ENCODE measurements at regions not wholly inside any gene's neighbourhood (a gene's known extent, or its start where the extent isn't known, plus 50 kb on each side); places are given as distances from the start of the nearest gene placed in this dataset.
A peak's percentile ranks its signal among the peaks of the same experiment; 100 is the strongest.

DNA sequence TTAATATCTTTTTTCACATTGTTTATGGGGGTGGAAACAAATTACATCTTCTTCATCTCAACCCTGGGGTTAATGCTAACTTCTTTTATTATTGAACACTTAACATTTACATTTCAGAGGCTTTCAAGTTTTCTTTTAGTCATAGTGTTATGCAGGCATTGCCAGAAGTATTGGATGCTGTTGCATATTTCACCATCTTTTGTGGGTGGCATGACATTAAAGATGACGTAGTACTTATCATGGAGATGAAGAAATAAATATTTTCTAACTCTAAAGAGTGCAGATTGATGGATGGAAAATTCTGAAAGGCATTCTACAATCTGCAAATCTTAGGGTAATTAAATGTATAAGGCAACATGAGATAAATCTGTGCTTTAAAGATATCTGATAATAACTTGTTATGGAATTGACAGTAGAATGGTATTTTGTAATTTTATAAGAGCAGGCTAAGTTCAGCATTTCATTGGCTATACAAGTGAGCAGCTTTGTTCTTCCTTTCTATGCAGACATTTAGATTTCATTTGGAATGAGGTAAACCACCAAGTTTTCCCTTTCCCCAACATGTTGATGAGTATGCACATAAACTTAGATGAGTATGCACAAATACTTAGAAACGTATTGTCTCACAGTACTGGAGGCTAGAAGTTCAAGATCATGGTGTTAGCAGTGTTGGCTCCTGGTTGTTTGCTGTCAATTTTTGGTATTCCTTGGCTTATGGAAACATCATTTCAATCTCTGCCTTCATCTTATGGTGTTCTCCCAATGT, 924.4 kb downstream of the METTL15 start:
- no peak for DNase-seq

DNA sequence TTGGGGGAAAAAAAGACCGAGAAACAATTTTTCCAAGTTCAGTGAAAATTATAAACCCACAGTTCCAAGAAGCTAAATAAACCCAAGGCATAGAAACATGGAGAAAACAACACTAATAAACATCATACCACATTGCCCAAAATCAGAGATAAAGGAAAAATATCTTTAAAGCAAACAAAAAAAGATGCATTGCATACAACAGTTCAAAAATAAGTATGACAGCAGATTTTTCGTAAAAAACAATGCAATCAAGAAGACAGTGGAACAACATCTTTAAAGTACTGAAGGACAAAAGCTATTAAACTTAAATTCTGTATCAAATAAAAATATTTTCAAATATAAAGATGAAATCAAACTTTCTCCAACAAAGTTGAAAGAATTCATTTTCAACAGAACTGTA, 921.3 kb downstream of the METTL15 start:
- DNase-seq, result no peak

- no peak for DNase-seq
Measured at GRCh38 chr11:29027436-29027835, 919.2 kb downstream of the METTL15 start.

GRCh38 chr11:29026286-29026685, 918.1 kb downstream of the METTL15 start:
- no peak for DNase-seq

DNA sequence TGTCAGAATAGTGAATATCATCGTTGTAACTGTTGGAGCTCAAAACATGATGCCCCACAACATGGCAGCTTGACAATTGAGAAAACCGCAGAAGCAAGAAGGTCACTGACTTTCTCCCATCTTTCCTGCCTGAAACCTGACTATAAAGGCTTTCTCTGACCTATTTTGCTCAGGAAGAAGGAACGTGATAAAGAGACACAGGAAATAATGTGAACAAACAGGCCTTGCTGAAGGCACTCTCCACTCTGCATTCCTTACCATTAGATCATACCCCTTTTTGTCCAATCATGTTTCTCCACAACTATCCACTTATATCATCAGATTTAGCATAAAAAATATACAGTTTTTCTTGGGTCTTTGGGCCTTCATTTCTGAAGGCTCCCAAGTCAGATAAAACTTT, 916.8 kb downstream of the METTL15 start:
- DNase-seq, result no peak

- no peak for DNase-seq
Measured at GRCh38 chr11:29024386-29024785, 916.2 kb downstream of the METTL15 start.

GRCh38 chr11:29023761-29024160, 915.6 kb downstream of the METTL15 start:
- no peak for DNase-seq

GRCh38 chr11:29022676-29023075, 914.5 kb downstream of the METTL15 start:
- DNase-seq, result no peak

DNA sequence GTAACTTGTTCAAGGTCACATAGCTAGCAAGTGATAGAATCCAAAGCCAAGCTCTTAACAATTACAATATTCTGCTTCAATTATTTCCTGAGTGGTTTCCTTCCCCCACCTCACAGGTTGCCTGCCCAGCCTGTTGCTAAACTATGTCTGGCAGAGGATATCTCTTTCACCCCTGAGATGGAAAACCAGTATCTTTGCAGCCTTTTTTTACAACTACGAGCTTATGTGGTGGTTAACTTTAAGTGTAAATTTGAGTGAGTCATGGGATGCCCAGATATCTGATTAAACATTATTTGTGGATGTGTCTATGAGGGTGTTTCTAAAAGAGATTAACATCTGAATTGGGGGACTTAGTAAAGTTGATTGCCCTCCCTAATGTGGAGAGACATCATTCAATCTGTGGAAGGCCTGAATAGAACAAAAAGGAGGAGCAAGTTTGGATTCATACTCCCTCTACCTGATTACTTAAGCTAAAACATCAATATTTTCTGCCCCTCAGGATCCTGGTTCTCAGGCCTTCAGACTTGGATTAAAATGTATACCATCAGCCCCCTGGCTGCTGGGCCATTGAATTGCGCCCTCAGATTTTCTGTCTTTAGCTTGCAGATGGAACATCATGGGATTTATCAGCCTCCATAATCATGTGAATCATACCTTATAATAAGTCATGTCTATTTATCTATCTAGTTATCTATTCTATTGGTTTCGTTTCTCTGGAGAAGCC, 911.9 kb downstream of the METTL15 start:
- no peak for DNase-seq

GRCh38 chr11:29018631-29019030, 910.4 kb downstream of the METTL15 start:
- DNase-seq, result no peak

- DNase-seq, result no peak
Measured at GRCh38 chr11:29017941-29018340, 909.8 kb downstream of the METTL15 start.

DNA sequence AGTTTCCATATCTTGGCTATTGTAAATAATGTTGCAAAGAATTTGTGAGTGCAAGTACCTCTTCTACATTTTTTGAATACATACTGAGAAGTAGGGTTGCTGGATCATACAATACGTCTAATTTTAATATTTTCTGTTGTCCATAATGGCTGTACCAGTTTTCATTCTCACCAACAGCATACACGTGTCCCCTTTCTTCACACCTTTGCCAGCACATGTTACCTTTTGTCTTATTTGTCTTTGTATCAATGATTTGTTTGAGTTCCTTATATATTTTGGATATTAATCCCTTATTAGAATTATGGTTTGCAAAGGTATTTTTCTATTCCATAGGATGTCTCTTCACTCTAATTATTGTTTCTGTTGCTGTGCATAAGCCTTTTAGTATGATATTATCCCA, 904.3 kb downstream of the METTL15 start:
- no peak for DNase-seq

GRCh38 chr11:29009426-29009825, 901.2 kb downstream of the METTL15 start:
- no peak for DNase-seq

DNA sequence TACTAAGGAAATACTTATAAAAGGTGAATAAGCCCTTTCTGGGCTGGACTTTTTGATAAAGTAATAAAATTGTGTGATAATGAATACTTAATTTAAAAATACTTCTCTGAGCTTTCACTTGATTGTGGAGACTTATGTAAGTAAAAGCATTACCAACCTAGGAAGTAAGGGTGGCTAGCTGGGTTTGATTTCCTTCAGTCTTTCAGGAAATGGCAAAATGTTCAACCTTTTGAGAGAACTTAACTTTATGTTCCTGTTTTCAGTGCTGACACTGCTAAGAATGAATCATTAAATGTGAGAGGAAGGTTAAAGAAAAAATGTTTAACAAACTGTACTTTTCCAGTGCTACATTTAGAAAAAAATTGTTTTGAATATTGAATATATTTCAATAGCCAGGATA, 900.3 kb downstream of the METTL15 start:
- no peak for DNase-seq

DNA sequence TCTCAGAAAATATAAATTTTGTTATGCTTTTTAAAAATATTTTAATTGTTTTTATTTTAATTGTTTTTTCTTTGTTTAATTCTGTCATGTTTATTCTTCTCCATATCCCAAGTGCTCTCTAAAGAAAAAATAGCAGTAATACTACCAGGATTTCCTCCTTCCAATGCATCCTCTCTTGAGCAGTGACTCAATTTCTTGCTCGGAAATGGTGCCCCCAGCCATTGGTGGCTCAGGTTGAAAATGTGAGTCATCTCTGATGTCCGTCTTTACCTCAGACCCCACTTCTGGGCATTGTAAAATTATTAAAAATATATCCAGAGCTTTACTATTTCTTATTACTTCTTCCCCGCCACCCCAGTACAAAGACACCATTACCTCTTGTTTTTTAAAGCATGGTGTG, 898.5 kb downstream of the METTL15 start:
- DNase-seq, result no peak

DNA sequence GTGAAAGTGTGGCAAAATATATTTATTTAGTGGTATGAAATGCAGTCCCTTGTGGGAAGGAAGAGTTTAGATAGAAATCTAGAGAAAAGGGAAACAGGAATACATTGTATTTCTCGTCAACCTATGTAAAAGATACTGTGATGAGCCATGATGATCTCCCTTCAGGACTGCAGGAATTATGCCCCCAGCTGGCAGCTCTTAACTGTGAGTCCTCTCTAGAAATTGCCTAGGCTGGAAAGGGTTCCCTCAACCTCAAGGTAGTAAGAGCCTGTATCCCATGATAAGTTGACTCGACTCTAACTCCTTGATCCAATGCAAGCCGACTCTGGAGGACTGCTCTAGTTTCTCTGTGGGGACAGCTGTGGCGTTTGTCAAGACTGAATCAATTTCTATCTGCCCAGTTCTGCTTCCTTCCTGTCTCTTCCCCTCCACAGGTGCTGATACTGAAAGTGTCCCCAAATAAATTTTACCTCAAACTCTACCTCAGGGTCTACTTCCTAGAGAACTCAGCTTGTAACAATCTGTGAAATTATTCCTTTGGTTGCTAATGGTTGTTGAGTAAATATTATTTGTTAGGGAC, 897.3 kb downstream of the METTL15 start:
- DNase-seq, result no peak

GRCh38 chr11:29002816-29003215, 894.6 kb downstream of the METTL15 start:
- no peak for DNase-seq

DNA sequence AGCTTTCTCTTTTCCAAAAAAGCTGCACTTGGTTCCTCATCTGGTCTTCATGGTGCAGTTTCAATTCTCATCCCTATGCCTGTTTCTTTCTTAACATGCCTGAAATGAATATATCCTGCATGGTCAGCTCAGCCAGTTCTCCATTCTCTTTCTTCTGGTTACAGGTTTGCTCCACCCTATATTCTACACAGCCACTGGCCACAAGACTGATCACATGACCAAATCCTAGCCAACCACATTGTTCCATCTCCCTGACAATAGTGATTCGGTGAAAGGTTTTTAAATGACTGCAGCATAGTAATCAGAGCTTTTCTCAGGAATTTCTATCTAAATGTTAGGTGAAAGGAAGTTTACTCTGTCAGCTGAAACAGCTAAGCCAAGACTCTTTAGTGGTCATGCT, 891.4 kb downstream of the METTL15 start:
- DNase-seq, result no peak

- no peak for DNase-seq
Measured at GRCh38 chr11:28992996-28993395, 884.8 kb downstream of the METTL15 start.

- DNase-seq, result peak; percentile 2
Measured at GRCh38 chr11:28984231-28984630, 876.0 kb downstream of the METTL15 start.

DNA sequence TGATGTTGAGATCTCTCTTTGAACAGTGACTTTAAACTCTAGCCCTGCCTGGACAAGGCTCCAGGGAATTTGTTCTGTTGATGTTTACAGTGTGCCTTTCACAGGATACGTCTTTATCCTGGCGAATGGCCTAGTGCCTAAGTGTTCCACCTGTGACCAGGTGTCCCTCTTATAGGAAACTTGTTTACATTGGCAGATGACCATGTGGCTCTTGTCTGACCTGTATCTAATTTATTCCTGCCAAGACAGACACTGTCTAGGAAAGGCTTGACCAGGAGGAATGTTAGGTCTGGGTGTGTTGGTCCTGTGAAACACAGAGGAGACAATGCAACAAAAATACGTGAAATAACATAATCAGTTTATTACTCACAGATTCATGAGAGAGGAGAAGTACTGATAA, 875.6 kb downstream of the METTL15 start:
- DNase-seq, result no peak

DNA sequence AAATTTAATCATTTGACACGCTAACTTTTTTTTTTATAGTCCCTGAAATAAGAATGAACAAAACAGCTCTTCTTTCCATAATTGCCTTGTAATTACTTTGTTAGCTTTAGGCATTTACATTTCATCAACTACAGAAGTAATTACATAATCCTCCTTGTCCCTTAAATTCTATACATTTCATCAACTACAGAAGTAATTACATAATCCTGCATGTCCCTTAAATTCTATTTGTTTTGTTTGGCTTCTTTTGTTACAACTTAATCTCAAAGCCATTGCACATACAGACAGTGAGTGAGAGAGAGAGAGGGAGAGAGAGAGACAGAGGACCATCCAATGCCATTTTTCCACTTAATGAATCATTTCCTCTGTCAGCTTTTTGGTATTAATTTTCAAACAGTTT, 873.2 kb downstream of the METTL15 start:
- no peak for DNase-seq

- DNase-seq, result no peak
Measured at GRCh38 chr11:28976801-28977145, 868.6 kb downstream of the METTL15 start.
